ENCODE measurements at regions not wholly inside any gene's neighbourhood (a gene's known extent, or its start where the extent isn't known, plus 50 kb on each side); places are given as distances from the start of the nearest gene placed in this dataset.

DNA sequence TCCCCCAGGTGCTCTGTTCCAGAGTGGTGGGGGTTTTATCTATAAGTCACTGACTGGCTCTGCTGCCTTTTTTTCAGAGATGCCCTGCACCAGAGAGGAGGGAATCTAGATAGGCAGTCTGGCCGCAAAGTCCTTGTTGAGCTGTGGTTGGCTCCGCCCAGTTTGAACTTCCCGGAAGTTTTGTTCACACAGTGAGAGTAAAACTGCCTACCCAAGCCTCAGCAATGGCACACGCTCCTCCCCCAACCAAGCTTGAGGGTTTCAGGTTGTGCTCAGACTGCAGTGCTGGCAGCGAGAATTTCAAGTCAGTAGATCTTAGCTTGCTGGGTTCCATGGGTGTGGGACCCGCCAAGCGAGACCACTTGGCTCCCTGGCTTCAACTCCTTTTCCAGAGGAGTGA is 1428.6 kb downstream of the MAT2B start:
- Mint-ChIP-seq H3K4me1 (no peaks in the 10 kb centered on the region), H3K27ac (no peak overlapping the region), H3K27me3 (no peaks in the 10 kb centered on the region), H3K4me3 (no peak overlapping the region), H3K9me3 (ENCODE audit: insufficient read depth) (peaks cover 13% of the 10 kb centered on the region)
- ChIA-PET CTCF (no interaction called here), POLR2A (no interaction called here)
- Histone ChIP-seq H3K4me2 (replicated peaks; ENCODE audit: low read depth, low read length, poor library complexity, severe bottlenecking) (no peak overlapping the region), H3K4me3 (ENCODE audit: control extremely low read depth in 1 of 5, extremely low read depth in 1 of 5, insufficient read depth in 1 of 5, low read depth in 2 of 5, low read length in 4 of 5) (no peak overlapping the region), H3K36me3 (replicated peaks in 1 of 2; ENCODE audit: control extremely low read depth in 1 of 2, control insufficient read depth in 1 of 2, extremely low read depth in 1 of 2, insufficient read depth in 2 of 2, low read length in 1 of 2) (no peaks in the 10 kb centered on the region), H3K27ac (ENCODE audit: low read length in 2 of 2) (no peak overlapping the region), H3K79me2 (ENCODE audit: control insufficient read depth, insufficient read depth, low read length) (no peaks in the 10 kb centered on the region), H3K27me3 (replicated peaks in 1 of 4; ENCODE audit: control extremely low read depth in 1 of 4, control insufficient read depth in 3 of 4, insufficient read depth in 4 of 4, low read length in 3 of 4) (no peaks in the 10 kb centered on the region), H3K9ac (ENCODE audit: low read length) (no peak overlapping the region), H3K4me1 (ENCODE audit: control insufficient read depth in 2 of 2, insufficient read depth in 2 of 2, low read length in 2 of 2) (no peaks in the 10 kb centered on the region), H3K9me3 (ENCODE audit: control extremely low read depth in 1 of 3, control insufficient read depth in 2 of 3, insufficient read depth in 1 of 3, low read length in 2 of 3) (peaks cover 0 to 13% (median 0%) of the 10 kb centered on the region in 3 donors), H4K20me1 (ENCODE audit: control insufficient read depth, insufficient read depth, low read length, poor library complexity, severe bottlenecking) (no peaks in the 10 kb centered on the region), H2AFZ (ENCODE audit: insufficient read depth, low read depth, low read length, poor library complexity, severe bottlenecking) (no peak overlapping the region)
- intact Hi-C loops (cut with micrococcal nuclease) = no loop called here
- DNase-seq = no peak
- no peak for TF ChIP-seq CTCF (IDR thresholded peaks at IDR 0.05)
- no peak for TF ChIP-seq EZH2 (IDR thresholded peaks at IDR 0.05; ENCODE audit: borderline replicate concordance, insufficient read depth, low read depth, low read length, poor library complexity, severe bottlenecking)
- 92% methylated on average over 7 of the region's 7 CpGs for WGBS (ENCODE audit: insufficient coverage)
- ATAC-seq (ENCODE audit: low read depth) = no peak

- intact Hi-C loops (cut with micrococcal nuclease) = no loop called here
- H3K27me3 ChIP-seq (replicated peaks in 1 of 4; ENCODE audit: control extremely low read depth in 1 of 4, control insufficient read depth in 3 of 4, insufficient read depth in 4 of 4, low read length in 3 of 4) = no peaks in the 10 kb centered on the region
- no peaks in the 10 kb centered on the region for H3K36me3 ChIP-seq (replicated peaks in 1 of 2; ENCODE audit: control extremely low read depth in 1 of 2, control insufficient read depth in 1 of 2, extremely low read depth in 1 of 2, insufficient read depth in 2 of 2, low read length in 1 of 2)
- DNase-seq = no peak
- Mint-ChIP-seq H3K27ac (no peak overlapping the region), H3K27me3 (no peaks in the 10 kb centered on the region), H3K9me3 (ENCODE audit: insufficient read depth) (peaks cover 13% of the 10 kb centered on the region), H3K4me3 (no peak overlapping the region), H3K4me1 (no peaks in the 10 kb centered on the region)
- no peaks in the 10 kb centered on the region for H3K79me2 ChIP-seq (ENCODE audit: control insufficient read depth, insufficient read depth, low read length)
- no peaks in the 10 kb centered on the region for H4K20me1 ChIP-seq (ENCODE audit: control insufficient read depth, insufficient read depth, low read length, poor library complexity, severe bottlenecking)
- 83% methylated on average over 6 of the region's 7 CpGs for WGBS (ENCODE audit: insufficient coverage)
- no peak for ATAC-seq (ENCODE audit: low read depth)
- H3K4me2 ChIP-seq (replicated peaks; ENCODE audit: low read depth, low read length, poor library complexity, severe bottlenecking) = no peak overlapping the region
- no peak overlapping the region for H3K27ac ChIP-seq (ENCODE audit: low read length in 2 of 2)
- H2AFZ ChIP-seq (ENCODE audit: insufficient read depth, low read depth, low read length, poor library complexity, severe bottlenecking) = no peak overlapping the region
- H3K9me3 ChIP-seq (ENCODE audit: control extremely low read depth in 1 of 3, control insufficient read depth in 2 of 3, insufficient read depth in 1 of 3, low read length in 2 of 3) = peaks cover 0 to 13% (median 0%) of the 10 kb centered on the region in 3 donors
- TF ChIP-seq CTCF (IDR thresholded peaks at IDR 0.05) (no peak), EZH2 (IDR thresholded peaks at IDR 0.05; ENCODE audit: borderline replicate concordance, insufficient read depth, low read depth, low read length, poor library complexity, severe bottlenecking) (no peak)
- POLR2A ChIA-PET = no interaction called here
- H3K9ac ChIP-seq (ENCODE audit: low read length) = no peak overlapping the region
- H3K4me1 ChIP-seq (ENCODE audit: control insufficient read depth in 2 of 2, insufficient read depth in 2 of 2, low read length in 2 of 2) = no peaks in the 10 kb centered on the region
- no peak overlapping the region for H3K4me3 ChIP-seq (ENCODE audit: control extremely low read depth in 1 of 5, extremely low read depth in 1 of 5, insufficient read depth in 1 of 5, low read depth in 2 of 5, low read length in 4 of 5)
- CTCF ChIA-PET = no interaction called here
Observed at GRCh38 chr5:164934561-164934960, 1429.1 kb downstream of the MAT2B start.
